MG63 (cell line): ENCODE measurements at regions not wholly inside any gene's neighbourhood (a gene's known extent, or its start where the extent isn't known, plus 50 kb on each side); places are given as distances from the start of the nearest gene placed in this dataset.
"Not testable (repeated sequence)": the region's sequence is repeated elsewhere in the genome, so short reads cannot be mapped to it uniquely, and the experiment has no call there.

Experiments
- DNase-seq: peaks from one replicate; pipeline ENCODE4 v3.0.0-alpha.2; 2020
- H3K27me3 ChIP-seq: fragments of 250-450 bp; sonication (Bioruptor Pico); 2 replicates; pipeline ENCODE4 v1.5.1; 2020; ENCODE audit warnings: mild to moderate bottlenecking, moderate library complexity
- H3K36me3 ChIP-seq: fragments of 250-450 bp; sonication (Bioruptor Pico); 2 replicates; pipeline ENCODE4 v1.5.1; 2020; ENCODE audit warnings: mild to moderate bottlenecking, moderate library complexity
- H3K4me3 ChIP-seq: fragments of 250-450 bp; sonication (Bioruptor Pico); 2 replicates; pipeline ENCODE4 v1.5.1; 2020; ENCODE audit warnings: mild to moderate bottlenecking, moderate library complexity
- H3K9me3 ChIP-seq: fragments of 250-450 bp; sonication (Bioruptor Pico); 2 replicates; pipeline ENCODE4 v1.5.1; 2020; ENCODE audit warnings: mild to moderate bottlenecking, moderate library complexity

DNA sequence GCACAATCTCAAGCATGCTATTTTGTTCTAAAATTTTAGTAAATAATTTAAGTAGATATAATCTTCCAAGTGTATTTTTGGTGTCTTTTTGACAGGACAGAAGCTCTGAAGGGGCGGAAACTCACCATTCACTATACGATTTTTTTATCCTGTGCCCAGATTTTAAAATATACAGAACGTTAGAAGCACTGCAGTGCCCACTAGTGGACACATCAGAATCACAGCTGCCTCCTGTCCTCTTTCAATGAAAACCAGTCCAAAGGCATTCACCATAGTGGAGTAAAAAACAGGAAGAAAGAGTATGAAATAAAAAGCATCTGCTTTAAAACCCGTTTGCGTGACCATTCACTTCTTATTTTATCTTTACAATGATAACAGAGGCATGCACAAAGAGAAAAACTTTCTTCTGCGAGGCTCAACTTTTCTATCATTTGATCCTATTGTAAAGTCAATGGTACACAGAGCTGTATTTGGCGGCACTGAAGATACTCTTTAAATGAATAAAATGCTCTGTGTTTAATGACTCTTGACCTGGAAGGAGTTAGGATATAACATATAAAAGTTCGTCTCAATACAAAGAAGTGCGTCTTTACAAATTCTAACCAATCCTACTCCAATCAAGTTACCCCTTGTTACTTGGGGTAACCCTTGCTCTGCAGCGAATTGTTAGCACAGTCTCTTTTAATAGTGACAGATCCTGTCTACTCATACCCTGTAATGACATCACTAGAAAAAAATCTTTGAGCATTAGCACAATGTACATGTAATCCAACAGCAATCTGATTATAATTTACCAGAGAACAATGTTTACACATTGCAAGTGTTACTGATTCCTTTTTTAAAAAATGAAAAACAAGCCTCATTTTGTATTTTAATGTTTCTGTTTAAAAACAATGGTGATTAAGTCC, 339.8 kb upstream of the PSMD7 start:
- peak; percentile 9 for DNase-seq
- Histone ChIP-seq H3K36me3 (no peaks in the 10 kb centered on the region), H3K9me3 (no peaks in the 10 kb centered on the region), H3K4me3 (no peak overlapping the region), H3K27me3 (no peaks in the 10 kb centered on the region)

DNA sequence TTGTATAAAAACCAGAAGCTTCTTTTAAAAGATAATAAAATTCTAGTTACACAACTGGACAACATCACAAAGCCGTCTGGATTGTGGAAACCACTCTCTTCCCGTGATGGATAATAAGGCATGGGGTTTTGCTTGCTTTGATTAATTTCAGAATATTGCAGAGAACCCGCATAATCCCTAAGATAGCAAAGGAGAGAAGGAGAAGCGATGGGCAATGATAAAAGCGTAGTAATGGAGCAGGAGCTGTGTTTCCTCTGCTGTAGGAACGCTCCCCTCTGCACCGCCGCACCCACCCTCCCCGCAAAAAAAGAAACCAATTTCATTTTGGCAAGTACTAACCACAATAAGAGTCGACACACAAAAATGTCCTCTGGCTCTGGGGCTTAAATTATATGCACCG, 340.9 kb upstream of the PSMD7 start:
- H3K27me3 ChIP-seq: no peaks in the 10 kb centered on the region
- H3K9me3 ChIP-seq: no peaks in the 10 kb centered on the region
- no peak for DNase-seq
- H3K36me3 ChIP-seq: no peaks in the 10 kb centered on the region
- no peak overlapping the region for H3K4me3 ChIP-seq

GRCh38 chr16:73955255-73955654, 341.4 kb upstream of the PSMD7 start:
- DNase-seq: no peak
- Histone ChIP-seq H3K27me3 (no peaks in the 10 kb centered on the region), H3K9me3 (no peaks in the 10 kb centered on the region), H3K4me3 (no peak overlapping the region), H3K36me3 (no peaks in the 10 kb centered on the region)

- H3K27me3 ChIP-seq: no peaks in the 10 kb centered on the region
- DNase-seq: no peak
- no peak overlapping the region for H3K4me3 ChIP-seq
- H3K36me3 ChIP-seq: no peaks in the 10 kb centered on the region
- H3K9me3 ChIP-seq: no peaks in the 10 kb centered on the region
Measured at GRCh38 chr16:73951481-73951880, 345.1 kb upstream of the PSMD7 start.

DNA sequence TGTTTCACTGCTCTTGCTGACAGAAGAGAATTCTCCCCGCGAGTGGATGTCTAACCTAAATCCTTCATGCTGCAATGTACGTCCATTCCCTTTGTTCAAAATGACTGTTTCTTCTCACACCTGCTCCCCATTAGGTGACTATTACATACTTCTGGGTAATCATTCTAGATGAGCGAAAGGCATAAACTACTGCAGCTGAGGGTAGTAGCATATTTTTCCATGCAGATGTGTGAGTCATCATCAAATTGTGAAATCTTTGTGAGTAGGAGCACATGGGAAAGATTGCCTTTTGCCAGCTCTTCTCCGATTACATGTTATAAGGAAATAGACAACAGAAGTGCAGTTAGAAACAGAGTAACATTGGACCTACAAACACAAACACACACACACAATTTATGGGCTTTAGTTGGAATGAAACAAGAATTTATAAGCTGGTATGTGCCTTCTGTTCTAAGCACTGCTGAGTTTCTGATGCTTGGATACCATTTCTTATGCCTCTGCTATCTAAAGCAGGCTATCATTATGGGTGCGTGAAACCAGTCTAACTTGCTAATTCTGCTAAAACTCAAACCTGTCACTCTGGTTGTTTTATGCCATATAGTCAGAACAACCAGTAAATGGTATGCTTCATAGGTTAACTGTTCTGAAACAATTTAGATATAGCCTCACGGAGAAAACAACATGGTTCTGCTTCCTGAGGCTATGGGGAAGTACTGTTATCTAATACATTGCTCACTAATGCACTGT, 346.9 kb upstream of the PSMD7 start:
- Histone ChIP-seq H3K36me3 (no peaks in the 10 kb centered on the region), H3K4me3 (no peak overlapping the region), H3K9me3 (no peaks in the 10 kb centered on the region), H3K27me3 (no peaks in the 10 kb centered on the region)
- peak; percentile 3 for DNase-seq

GRCh38 chr16:73945631-73946030, 351.0 kb upstream of the PSMD7 start:
- Histone ChIP-seq H3K36me3 (no peaks in the 10 kb centered on the region), H3K4me3 (no peak overlapping the region), H3K9me3 (no peaks in the 10 kb centered on the region), H3K27me3 (no peaks in the 10 kb centered on the region)
- DNase-seq: no peak

GRCh38 chr16:73943184-73943583, 353.4 kb upstream of the PSMD7 start:
- not testable (repeated sequence) for H3K36me3 ChIP-seq, H3K4me3 ChIP-seq, DNase-seq, H3K9me3 ChIP-seq, H3K27me3 ChIP-seq

GRCh38 chr16:73940786-73941185, 355.8 kb upstream of the PSMD7 start:
- not testable (repeated sequence) for H3K9me3 ChIP-seq, DNase-seq, H3K4me3 ChIP-seq, H3K27me3 ChIP-seq, H3K36me3 ChIP-seq

GRCh38 chr16:73923951-73924350, 372.7 kb upstream of the PSMD7 start:
- Histone ChIP-seq H3K36me3 (no peaks in the 10 kb centered on the region), H3K4me3 (no peak overlapping the region), H3K9me3 (no peaks in the 10 kb centered on the region), H3K27me3 (no peaks in the 10 kb centered on the region)
- no peak for DNase-seq

DNA sequence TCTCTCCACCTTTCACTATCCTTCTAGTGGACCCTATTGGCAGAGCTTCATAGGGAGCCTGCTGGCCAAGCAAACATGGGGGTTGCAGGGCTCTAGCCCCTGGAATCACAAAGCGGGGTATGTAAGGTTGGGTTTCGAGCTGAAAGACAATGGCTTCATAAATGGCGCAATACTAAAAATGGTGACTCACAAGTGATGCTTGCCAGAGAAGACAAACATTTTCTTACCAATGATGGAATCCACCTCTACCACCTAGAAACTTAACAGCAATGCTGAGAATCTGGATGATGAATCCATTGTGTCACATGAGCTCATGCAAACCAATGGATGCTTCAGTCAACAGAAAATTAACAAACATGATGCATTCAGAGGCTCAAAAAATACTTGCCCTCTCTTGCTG, 375.3 kb upstream of the PSMD7 start:
- Histone ChIP-seq H3K27me3 (no peaks in the 10 kb centered on the region), H3K4me3 (no peak overlapping the region), H3K9me3 (no peaks in the 10 kb centered on the region), H3K36me3 (no peaks in the 10 kb centered on the region)
- no peak for DNase-seq

DNA sequence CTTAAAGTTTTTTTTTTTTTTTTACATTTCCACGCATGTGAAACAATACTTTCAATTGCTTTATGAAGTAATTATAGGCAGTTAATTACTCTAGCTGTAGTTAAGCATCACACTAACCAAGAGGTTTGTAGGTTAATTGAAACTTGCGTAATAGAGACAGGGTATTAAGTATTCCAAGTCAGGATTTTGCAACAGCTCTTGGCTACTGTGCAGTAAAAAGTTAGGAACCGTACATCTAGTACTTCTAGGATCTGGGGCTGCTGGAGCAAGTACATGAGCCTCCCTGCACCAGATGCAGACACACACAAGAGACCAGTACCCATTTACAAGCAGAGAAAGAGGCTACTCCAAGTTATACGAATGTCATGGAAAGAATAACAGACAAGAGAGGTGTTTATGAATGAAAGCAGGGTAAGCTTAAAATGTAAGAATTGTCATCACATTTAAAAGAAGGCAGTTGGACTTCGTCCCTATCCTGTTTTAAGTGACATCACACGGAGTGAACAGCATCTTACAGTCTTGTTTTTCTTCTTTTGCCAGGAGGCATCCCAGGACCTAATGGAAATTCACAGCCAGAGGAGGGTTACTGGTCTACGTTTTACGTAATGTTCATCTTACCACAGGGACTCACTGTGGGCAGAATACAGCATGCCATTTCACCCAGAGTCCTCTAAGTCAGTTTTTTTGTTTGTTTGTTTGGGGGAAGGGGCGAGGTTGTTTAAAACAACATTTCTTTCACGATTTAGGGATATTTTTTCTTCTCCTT, 379.6 kb upstream of the PSMD7 start:
- Histone ChIP-seq H3K9me3 (no peaks in the 10 kb centered on the region), H3K27me3 (no peaks in the 10 kb centered on the region), H3K36me3 (no peaks in the 10 kb centered on the region), H3K4me3 (no peak overlapping the region)
- DNase-seq: no peak

DNA sequence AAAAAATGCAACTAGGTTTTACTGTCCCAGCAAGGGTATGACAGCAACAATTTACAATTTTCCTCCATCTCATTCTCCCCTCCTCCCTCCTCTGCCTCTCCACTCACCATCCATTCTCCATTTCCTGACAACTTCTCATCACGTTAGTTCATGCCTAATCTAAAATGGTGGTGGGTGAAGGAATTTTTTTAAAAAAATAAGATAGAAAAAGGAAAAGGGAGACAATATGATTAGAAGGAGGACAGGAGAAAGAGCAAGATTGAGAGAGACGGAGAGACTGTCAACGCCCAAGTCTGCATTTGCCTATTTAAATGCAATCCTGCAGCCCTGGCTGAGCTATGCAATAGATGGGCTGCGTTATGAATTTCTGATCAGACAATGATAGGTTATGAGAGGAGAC, 380.7 kb upstream of the PSMD7 start:
- no peak for DNase-seq
- Histone ChIP-seq H3K9me3 (no peaks in the 10 kb centered on the region), H3K4me3 (no peak overlapping the region), H3K27me3 (no peaks in the 10 kb centered on the region), H3K36me3 (no peaks in the 10 kb centered on the region)

DNA sequence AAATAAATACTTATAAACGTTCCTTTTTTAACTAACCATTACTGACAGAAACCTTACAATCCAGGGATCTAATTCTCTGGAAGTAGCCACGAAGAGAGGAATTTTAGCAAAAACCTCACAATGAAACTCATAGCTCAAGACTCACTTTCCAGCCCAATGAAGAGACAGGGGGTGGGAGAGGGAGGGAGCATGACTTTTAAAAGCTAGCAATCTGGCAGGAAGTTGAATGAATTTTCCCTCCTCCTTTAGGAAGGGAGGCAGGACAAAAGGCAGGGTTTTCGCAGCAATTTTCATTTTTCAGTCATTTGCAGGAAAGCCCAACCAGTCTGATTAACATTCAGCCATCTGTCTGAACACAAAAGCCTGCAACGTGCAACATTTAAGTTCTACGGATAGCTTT, 381.5 kb upstream of the PSMD7 start:
- H3K27me3 ChIP-seq: no peaks in the 10 kb centered on the region
- H3K36me3 ChIP-seq: no peaks in the 10 kb centered on the region
- DNase-seq: no peak
- no peaks in the 10 kb centered on the region for H3K9me3 ChIP-seq
- H3K4me3 ChIP-seq: no peak overlapping the region

DNA sequence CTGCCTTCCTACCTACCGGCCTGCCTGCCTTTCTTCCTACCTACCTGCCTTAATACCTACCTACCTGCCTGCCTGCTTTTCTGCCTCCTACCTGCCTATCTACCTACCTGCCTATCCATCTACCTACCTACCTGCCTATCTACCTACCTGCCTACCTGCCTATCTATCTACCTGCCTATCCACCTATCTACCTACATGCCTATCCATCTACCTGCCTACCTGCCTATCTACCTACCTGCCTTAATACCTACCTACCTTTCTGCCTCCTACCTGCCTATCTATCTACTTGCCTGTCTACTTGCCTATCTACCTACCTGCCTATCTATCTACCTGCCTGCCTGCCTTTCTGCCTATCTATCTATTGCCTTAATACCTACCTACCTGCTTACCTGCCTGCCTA, 383.8 kb upstream of the PSMD7 start:
- Histone ChIP-seq H3K4me3 (no peak overlapping the region), H3K36me3 (no peaks in the 10 kb centered on the region), H3K27me3 (no peaks in the 10 kb centered on the region), H3K9me3 (no peaks in the 10 kb centered on the region)
- DNase-seq: no peak

GRCh38 chr16:73912281-73912680, 384.3 kb upstream of the PSMD7 start:
- H3K9me3 ChIP-seq: no peaks in the 10 kb centered on the region
- H3K4me3 ChIP-seq: no peak overlapping the region
- no peak for DNase-seq
- no peaks in the 10 kb centered on the region for H3K36me3 ChIP-seq
- H3K27me3 ChIP-seq: no peaks in the 10 kb centered on the region

DNA sequence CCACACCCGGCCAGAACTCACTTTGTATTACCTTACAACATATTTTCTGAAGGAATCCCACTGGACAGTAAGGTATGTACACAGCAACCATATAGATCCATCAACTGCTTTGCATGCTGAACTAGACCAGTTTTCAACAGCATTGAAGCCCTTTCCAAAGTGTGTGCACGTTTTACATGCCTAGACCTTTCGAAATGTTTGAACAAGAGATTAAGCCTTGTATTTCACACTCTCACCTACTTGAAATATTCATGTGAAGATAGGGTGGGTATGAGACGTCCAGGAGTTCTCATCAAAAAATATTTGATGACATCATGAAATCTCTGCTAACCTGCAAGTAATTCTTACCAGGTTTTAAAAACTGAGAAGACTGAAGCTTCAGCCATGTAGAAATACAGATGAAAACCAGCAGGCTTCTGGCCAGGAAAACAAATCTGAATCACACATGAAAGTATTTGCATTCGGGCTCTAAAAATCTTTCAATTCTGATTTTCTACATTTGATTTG, 387.0 kb upstream of the PSMD7 start:
- no peak for DNase-seq
- Histone ChIP-seq H3K36me3 (no peaks in the 10 kb centered on the region), H3K27me3 (no peaks in the 10 kb centered on the region), H3K9me3 (no peaks in the 10 kb centered on the region), H3K4me3 (no peak overlapping the region)

DNA sequence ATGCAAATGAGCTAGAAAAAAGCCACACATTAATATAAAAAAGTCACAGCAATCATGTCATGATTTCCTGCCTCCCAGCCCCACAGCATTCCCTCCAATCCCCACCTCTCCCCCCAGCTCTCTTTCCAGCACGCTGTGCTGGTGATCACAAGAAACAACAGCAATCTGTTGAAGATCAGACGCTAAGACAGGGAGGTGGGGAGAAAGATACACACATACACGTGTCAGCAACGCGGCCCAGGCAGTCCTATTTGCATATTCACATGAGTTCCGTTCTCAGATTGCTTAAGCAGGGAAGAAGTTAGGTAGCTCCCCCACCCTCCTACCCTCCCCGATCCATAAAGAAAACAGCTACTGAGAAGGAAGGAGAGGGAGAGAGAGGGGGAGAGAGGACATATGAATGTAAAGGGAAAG, 405.5 kb upstream of the PSMD7 start:
- DNase-seq: no peak
- H3K27me3 ChIP-seq: no peaks in the 10 kb centered on the region
- no peak overlapping the region for H3K4me3 ChIP-seq

More for the DNA sequence above, 405.5 kb upstream of the PSMD7 start:
- no peaks in the 10 kb centered on the region for H3K9me3 ChIP-seq
- H3K36me3 ChIP-seq: no peaks in the 10 kb centered on the region
